ENCODE measurements at regions not wholly inside any gene's neighbourhood (a gene's known extent, or its start where the extent isn't known, plus 50 kb on each side); places are given as distances from the start of the nearest gene placed in this dataset.

DNA sequence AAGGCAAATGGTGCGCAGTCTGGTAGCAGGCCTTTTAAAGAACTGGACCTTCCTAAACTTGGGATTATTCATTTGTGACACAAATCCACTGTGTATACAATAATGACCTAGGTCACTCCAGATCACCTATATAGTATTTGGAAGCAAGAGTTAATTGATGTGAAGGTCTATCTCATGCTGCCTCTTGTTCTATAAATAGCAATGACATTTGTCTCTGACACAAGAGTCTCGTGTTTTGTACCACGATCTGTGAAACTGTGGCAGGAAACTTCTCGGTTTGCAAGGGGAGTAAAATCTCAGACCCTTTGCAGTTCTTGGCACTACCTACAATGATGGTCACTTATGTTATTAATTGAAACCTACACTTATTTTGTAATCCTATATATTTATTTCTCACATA, 1408.4 kb downstream of the PCDH7 start:
- TF ChIP-seq, protein P1, sequence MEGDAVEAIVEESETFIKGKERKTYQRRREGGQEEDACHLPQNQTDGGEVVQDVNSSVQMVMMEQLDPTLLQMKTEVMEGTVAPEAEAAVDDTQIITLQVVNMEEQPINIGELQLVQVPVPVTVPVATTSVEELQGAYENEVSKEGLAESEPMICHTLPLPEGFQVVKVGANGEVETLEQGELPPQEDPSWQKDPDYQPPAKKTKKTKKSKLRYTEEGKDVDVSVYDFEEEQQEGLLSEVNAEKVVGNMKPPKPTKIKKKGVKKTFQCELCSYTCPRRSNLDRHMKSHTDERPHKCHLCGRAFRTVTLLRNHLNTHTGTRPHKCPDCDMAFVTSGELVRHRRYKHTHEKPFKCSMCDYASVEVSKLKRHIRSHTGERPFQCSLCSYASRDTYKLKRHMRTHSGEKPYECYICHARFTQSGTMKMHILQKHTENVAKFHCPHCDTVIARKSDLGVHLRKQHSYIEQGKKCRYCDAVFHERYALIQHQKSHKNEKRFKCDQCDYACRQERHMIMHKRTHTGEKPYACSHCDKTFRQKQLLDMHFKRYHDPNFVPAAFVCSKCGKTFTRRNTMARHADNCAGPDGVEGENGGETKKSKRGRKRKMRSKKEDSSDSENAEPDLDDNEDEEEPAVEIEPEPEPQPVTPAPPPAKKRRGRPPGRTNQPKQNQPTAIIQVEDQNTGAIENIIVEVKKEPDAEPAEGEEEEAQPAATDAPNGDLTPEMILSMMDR (IDR thresholded peaks at IDR 0.05), result no peak
- TF ChIP-seq POLR2A (IDR thresholded peaks at IDR 0.05), result no peak
- no peak for TF ChIP-seq POLR2AphosphoS5 (IDR thresholded peaks at IDR 0.05)
